Heart left ventricle (tissue), 16 donors: ENCODE measurements at regions not wholly inside any gene's neighbourhood (a gene's known extent, or its start where the extent isn't known, plus 50 kb on each side); places are given as distances from the start of the nearest gene placed in this dataset.

Source experiments
- ATAC-seq, 4 donors: fragments of 200-7000 bp; cut with Tn5 transposase; one replicate each; pipeline ENCODE4 v1.9.1; 2020 to 2022; ENCODE audit warnings: moderate library complexity in 4 of 4, mild to moderate bottlenecking in 3 of 4, moderate number of reproducible peaks in 1 of 4
- DNase-seq, 5 donors: peaks; one replicate each; pipeline ENCODE4 v3.0.0-alpha.2; 2020
- H3K27ac ChIP-seq, 12 donors: fragments of 200-600 bp; sonication (generic) in 4 of 12; one replicate each; pipeline versions ENCODE4 v1.5.0 to v1.8.0; 2016 to 2022; ENCODE audit warnings: mild to moderate bottlenecking in 2 of 12
- H3K27me3 ChIP-seq, 9 donors: fragments of 200-600 bp; sonication (generic) in 2 of 9; one replicate each; pipeline versions ENCODE4 v1.5.1 to v1.8.0; 2016 to 2022; ENCODE audit warnings: mild to moderate bottlenecking in 3 of 9
- H3K36me3 ChIP-seq, 9 donors: fragments of 200-600 bp; sonication (generic) in 2 of 9; one replicate each; pipeline versions ENCODE4 v1.5.0 to v1.8.0; 2018 to 2022; ENCODE audit warnings: mild to moderate bottlenecking in 2 of 9
- H3K4me1 ChIP-seq, 12 donors: fragments of 200-600 bp; sonication (generic) in 4 of 12; one replicate each; pipeline versions ENCODE4 v1.5.0 to v1.8.0; 2016 to 2022; ENCODE audit warnings: mild to moderate bottlenecking in 3 of 12
- H3K4me3 ChIP-seq, 12 donors: fragments of 200-600 bp; sonication (generic) in 4 of 12; one replicate each; pipeline versions ENCODE4 v1.5.0 to v1.8.0; 2017 to 2022; ENCODE audit warnings: mild to moderate bottlenecking in 9 of 12, moderate library complexity in 4 of 12
- H3K9me3 ChIP-seq, 12 donors: fragments of 200-600 bp; sonication (generic) in 4 of 12; one replicate each; pipeline versions ENCODE4 v1.5.0 to v1.8.0; 2016 to 2022; ENCODE audit warnings: mild to moderate bottlenecking in 1 of 12
- POLR2A ChIP-seq, 2 donors: fragments of 450-650 bp; IDR thresholded peaks; one replicate each; pipeline ENCODE4 v1.6.1; 2017; ENCODE audit warnings: antibody characterized with exemption in 2 of 2, mild to moderate bottlenecking in 2 of 2, moderate library complexity in 2 of 2
- WGBS, 4 donors: extraction: QIAGEN DNeasy Blood & Tissue Kit in 2 of 4; methylation state at CpG; one replicate each; pipeline versions ENCODE4 v1.1.5 to v1.1.7; 2013 to 2018; 5-methylcytosine and 5-hydroxymethylcytosine counted together
- intact Hi-C, 10 donors: fragments of 100-400 bp; cut with DNase I; formaldehyde crosslinking; loops; one replicate each; pipeline versions ENCODE4 v1.11.1 to v1.14.2; 2022
- TF ChIP-seq, protein P1 (sequence below), 12 donors: fragments of 200-600 bp; sonication (generic) in 4 of 12; IDR thresholded peaks; one replicate each; pipeline versions ENCODE4 v1.5.0 to v1.8.0; 2018 to 2022; ENCODE audit warnings: antibody characterized with exemption in 12 of 12, mild to moderate bottlenecking in 5 of 12
- donor health status: ischemic (EF 13 %, LVEDD 7.1; RV severe dilation, severe dysfunction).
- donor health status: healthy with polysubstance abuse.
- donor health status: DM: no; HTN: yes; CAD: no.
- donor health status: DM: no; HTN: no; CAD: no.
- donor health status: ischemic (EF 25% LVEDD 6.9; RV normal size, moderate dysfunction).
- donor health status: ischemic (EF 25% LVEDD 5.7; RV mildly dilated, moderate dysfunction).
- donor health status: healthy.
- donor health status: DM: yes; HTN: yes; CAD: no.
- donor health status: ischemic (EF 35%, LVEDD 5.7; RV mildly dilated, moderate dysfunction).
- donor health status: nonischemic (EF 11% LVEDD 7.7; RV severe dilation, severe dysfunction).
- donor health status: DM: yes; HTN: yes; CAD: no.
- donor health status: PGD.
- donor health status: ischemic (EF 29% LVEDD 5.4; RV normal size, mild dysfunction).
- donor health status: nonischemic (EF 23%, LVEDD 6.1; RV moderate dilation, normal function).

DNA sequence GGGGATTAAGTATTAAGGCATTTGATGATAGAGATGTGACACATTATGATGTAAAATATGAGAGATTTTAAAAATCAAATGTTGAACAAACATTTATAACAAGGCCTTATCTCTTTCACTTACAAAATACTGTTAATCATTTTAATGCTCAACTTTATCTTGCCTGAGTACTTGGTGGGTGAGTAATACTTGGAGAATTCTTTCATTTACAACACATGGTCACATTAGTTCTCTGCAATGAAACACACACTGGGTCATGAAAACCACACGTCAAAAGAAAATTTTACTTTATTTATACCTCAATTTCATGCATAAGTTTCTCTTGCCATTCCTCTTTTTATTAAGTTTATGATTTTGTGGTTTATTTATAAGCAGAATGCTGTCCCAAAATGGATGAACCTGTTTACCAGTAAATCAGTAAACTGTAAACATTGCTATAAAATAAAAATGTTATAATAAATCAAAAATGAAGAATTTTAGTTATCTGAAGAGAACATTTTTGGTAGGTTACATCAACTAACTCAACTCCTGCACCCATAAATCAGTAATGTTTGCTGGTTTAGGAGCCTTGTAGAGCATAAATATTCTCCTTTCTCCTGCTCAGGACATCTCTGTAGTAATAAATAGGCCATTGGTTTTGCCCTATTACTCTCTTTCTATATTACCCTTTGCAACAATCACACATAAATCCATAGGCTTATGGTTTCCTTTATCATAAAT is 233.5 kb upstream of the NLGN4Y start:
- Histone ChIP-seq H3K27ac (no peak overlapping the region), H3K36me3 (no peaks in the 10 kb centered on the region), H3K9me3 (no peaks in the 10 kb centered on the region), H3K27me3 (no peaks in the 10 kb centered on the region), H3K4me3 (no peak overlapping the region), H3K4me1 (no peaks in the 10 kb centered on the region)
- no peak for ATAC-seq
- 62 to 70% methylated on average over 1 of the region's 1 CpG; no CpG with 5 or more reads in 2 of the 4 donors for WGBS, 4 donors
- no peak for TF ChIP-seq POLR2A (IDR thresholded peaks at IDR 0.05)
- TF ChIP-seq, protein P1, sequence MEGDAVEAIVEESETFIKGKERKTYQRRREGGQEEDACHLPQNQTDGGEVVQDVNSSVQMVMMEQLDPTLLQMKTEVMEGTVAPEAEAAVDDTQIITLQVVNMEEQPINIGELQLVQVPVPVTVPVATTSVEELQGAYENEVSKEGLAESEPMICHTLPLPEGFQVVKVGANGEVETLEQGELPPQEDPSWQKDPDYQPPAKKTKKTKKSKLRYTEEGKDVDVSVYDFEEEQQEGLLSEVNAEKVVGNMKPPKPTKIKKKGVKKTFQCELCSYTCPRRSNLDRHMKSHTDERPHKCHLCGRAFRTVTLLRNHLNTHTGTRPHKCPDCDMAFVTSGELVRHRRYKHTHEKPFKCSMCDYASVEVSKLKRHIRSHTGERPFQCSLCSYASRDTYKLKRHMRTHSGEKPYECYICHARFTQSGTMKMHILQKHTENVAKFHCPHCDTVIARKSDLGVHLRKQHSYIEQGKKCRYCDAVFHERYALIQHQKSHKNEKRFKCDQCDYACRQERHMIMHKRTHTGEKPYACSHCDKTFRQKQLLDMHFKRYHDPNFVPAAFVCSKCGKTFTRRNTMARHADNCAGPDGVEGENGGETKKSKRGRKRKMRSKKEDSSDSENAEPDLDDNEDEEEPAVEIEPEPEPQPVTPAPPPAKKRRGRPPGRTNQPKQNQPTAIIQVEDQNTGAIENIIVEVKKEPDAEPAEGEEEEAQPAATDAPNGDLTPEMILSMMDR (IDR thresholded peaks at IDR 0.05): no peak
- intact Hi-C loops: no loop called here
- DNase-seq: no peak

DNA sequence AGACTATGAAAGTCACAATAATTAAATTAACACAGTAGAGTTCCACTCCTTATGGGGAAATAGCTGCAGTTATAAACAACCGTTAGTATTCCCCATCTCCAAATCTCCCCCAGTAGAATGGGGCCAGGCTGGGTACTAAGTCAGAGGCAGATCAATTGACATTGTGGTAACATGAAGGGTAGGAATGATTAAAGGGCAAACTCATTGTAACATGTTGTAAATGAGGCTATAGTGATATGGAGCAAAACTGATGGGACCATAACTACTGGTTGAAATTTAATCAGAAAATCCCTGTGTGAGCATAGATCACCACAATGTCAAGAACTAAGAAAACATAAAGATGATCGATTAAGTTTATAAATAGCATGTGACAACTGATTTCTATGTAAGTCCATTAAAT is 231.9 kb upstream of the NLGN4Y start:
- Histone ChIP-seq H3K9me3 (no peaks in the 10 kb centered on the region), H3K4me3 (no peak overlapping the region), H3K4me1 (no peaks in the 10 kb centered on the region), H3K27me3 (no peaks in the 10 kb centered on the region), H3K36me3 (no peaks in the 10 kb centered on the region), H3K27ac (no peak overlapping the region)
- no peak for ATAC-seq
- 75 to 83% methylated on average over 2 of the region's 2 CpGs; no CpG with 5 or more reads in 2 of the 4 donors for WGBS, 4 donors
- DNase-seq: no peak
- intact Hi-C loops: no loop called here
- TF ChIP-seq, protein P1 (IDR thresholded peaks at IDR 0.05): no peak
- no peak for TF ChIP-seq POLR2A (IDR thresholded peaks at IDR 0.05)

DNA sequence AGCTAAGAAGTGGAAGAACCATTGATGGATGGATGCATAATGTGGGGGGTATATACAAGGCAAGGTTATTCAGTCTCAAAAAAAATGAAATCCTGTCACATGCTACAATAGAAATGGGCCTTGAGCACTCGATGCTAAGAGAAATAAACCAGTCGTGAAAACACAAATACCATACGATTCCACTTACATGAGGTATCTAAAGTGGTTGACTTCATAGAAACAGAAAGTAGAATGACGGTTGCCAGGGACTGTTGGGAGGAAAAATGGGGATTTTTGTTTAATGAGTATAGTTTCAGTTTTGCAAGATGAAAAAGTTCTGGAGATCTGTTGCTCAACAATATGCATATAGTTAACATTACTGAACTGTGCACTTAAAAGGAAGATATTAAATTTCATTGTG is 223.6 kb upstream of the NLGN4Y start:
- WGBS, 4 donors: 84% methylated on average over 4 of the region's 4 CpGs; no CpG with 5 or more reads in 2 of the 4 donors
- H3K9me3 ChIP-seq: peaks cover 0 to 4% (median 0%) of the 10 kb centered on the region in 12 donors
- intact Hi-C loops: no loop called here
- ATAC-seq: no peak
- TF ChIP-seq, protein P1 (IDR thresholded peaks at IDR 0.05): no peak
- TF ChIP-seq POLR2A (IDR thresholded peaks at IDR 0.05): no peak
- no peak for DNase-seq
- no peaks in the 10 kb centered on the region for H3K4me1 ChIP-seq
- no peak overlapping the region for H3K4me3 ChIP-seq
- H3K27me3 ChIP-seq: no peaks in the 10 kb centered on the region
- H3K27ac ChIP-seq: no peak overlapping the region
- H3K36me3 ChIP-seq: no peaks in the 10 kb centered on the region

DNA sequence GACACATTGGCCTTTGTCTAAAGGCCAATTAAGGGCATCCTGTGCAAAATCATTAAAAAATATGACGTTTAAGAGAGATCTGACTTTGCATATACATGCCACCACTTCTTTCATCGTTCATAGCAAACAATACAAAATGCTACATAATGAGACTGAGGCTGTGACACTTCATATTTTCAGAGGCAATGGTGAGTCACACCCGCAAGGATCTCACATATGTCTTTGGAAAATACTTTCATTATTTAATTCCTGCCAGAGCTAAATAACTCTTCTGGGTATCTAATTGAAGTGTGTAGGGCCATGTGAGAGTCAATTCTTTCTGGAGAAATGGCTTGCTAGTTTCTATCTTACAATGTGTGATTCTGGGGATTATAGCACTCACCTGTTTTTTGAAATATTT is 222.8 kb upstream of the NLGN4Y start:
- Histone ChIP-seq H3K4me1 (no peaks in the 10 kb centered on the region), H3K36me3 (no peaks in the 10 kb centered on the region), H3K4me3 (no peak overlapping the region), H3K27ac (no peak overlapping the region), H3K9me3 (peaks cover 0 to 4% (median 0%) of the 10 kb centered on the region in 12 donors), H3K27me3 (no peaks in the 10 kb centered on the region)
- intact Hi-C loops: no loop called here
- DNase-seq (no peak), ATAC-seq (no peak)
- TF ChIP-seq, protein P1 (IDR thresholded peaks at IDR 0.05): no peak
- no peak for TF ChIP-seq POLR2A (IDR thresholded peaks at IDR 0.05)
- 74 to 77% methylated on average over 3 of the region's 3 CpGs; no CpG with 5 or more reads in 2 of the 4 donors for WGBS, 4 donors
